Renal pelvis (tissue), 1 donor: ENCODE measurements at regions not wholly inside any gene's neighbourhood (a gene's known extent, or its start where the extent isn't known, plus 50 kb on each side); places are given as distances from the start of the nearest gene placed in this dataset.

ENCODE experiments used
- DNase-seq: peaks from one replicate; pipeline ENCODE4 v3.0.0-alpha.2; 2013

GRCh38 chr5:2131826-2132496 lies 249.2 kb upstream of the IRX4 start:
- no peak for DNase-seq

GRCh38 chr5:2131196-2131595 lies 248.5 kb upstream of the IRX4 start:
- no peak for DNase-seq

DNA sequence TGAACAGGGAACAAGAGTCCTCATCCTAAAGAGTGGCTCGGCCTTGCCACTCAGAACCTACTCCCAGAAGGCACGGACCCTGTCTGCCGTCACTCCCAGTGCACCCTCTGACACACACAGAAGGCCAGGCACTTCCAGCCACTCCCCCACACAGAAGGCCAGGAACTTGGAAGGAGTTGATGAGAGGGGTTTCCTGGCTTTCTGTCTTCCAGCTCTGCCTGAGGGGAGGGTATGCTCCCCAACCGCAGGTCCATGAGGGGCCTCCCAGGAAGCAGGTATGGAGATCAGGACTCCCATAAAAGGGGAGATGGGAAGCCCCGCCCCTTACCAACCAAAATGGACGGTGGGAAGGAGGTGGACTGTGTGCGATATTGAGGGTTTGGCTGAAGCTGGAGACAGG lies 247.6 kb upstream of the IRX4 start:
- DNase-seq: no peak

DNA sequence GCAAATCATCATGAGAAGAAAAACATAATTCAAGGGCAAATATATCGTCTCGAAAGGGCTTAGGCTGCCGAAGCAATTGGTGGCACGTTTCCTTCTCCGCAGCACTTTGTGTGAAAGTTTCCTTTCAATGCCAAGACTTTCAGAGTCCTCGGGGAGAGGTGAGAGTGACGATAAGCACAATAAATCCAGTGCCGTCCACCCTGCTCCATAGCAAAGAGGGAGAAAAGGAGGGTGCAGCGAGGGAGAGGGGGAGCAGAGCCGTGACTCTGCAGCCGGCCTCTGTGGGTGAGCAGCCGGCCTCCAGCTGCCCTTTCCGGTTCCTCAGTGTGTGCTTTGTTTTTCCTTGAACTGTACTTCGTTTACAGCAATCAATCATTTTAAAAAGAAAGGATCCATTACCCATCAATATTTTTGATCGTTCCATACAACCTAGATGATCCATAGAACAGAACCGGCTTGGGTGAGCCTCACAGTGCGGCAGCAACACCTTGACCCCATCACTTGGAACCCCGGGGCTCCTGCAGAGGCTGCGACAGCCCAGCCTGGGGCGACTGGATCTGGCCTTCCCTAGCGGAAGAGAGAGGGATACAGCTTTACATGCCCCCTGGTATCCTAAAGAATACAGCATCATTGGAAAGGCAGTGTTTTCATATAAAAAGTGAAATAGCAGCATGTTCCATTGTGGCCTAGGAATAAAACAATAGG lies 247.0 kb upstream of the IRX4 start:
- DNase-seq: no peak

GRCh38 chr5:2128686-2129355 lies 246.1 kb upstream of the IRX4 start:
- DNase-seq: no peak

DNA sequence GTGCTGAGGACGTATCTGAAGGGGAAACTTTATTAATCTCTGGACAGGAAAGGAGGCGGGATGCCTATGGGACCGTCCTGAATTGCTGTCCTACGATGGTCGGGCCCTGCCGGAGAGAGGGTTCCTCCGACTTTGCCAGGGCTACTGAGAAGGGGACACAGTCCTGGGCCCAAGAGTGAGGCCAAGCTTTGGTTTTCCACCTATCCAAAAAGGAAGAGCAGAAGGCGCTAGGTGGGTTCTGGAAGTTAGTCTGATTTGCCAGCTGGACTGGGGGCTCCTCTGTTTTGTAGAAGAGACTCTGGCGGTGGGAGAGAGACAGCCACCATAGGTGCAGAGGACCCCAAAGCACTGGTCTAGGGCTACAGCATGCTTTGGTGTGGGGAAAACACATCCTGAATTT lies 243.8 kb upstream of the IRX4 start:
- no peak for DNase-seq

DNA sequence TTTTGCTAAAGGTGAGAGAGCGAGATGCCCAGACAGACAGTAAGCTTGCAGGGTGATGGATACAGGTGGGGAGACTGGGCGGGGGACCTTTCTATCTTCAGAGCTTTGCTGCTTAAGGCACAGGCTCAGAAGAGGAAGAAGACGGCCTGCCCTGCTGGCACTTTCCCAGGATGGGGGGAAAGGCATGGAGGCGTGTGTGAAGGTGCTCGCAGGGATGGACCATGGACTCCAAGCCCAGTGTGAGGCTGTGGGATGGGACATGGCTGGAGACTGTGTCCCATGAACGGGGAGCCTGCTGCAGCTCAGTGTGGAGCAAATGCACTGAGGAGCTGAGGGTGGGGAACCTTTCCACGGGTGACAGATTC lies 243.2 kb upstream of the IRX4 start:
- no peak for DNase-seq

DNA sequence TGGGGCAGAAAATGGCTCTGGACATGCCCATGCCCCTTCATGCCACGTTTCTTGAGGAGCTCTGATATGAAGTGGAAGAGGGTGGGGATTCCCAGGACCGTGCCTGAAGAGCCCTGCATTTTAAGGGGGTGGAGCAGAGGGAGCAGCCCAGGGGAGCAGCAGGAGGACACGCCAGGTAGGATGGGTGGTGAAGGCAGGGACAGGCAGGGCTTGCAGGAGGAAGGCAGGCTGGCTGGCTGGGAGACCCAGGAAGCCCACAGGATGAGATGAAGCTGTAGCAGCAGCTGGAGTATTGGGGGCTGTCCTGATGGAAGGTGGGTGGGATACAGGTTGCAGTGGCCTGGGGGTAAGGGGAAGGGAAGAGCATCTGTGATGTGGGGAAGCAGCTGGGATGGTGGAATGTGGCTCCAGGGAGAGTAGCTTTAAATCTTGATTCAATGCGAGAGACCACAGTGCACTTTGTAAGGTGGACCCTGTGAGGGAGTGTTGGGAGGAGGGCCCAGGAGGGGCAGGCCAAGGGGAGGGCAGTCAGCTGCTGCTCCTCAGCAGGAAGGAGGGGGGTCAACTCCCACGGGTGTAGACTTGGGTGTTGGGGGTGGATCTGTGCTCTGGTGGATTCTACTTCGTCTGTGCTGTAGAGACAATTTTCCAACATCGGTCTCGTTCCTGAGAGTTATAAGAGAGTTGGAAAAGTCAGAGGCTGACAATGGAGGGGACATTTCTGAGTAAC lies 242.6 kb upstream of the IRX4 start:
- no peak for DNase-seq

- DNase-seq: no peak
Observed at GRCh38 chr5:2124434-2125170, 241.9 kb upstream of the IRX4 start.

GRCh38 chr5:2123874-2124273 lies 241.1 kb upstream of the IRX4 start:
- DNase-seq: no peak

GRCh38 chr5:2120361-2120760 lies 237.6 kb upstream of the IRX4 start:
- no peak for DNase-seq

DNA sequence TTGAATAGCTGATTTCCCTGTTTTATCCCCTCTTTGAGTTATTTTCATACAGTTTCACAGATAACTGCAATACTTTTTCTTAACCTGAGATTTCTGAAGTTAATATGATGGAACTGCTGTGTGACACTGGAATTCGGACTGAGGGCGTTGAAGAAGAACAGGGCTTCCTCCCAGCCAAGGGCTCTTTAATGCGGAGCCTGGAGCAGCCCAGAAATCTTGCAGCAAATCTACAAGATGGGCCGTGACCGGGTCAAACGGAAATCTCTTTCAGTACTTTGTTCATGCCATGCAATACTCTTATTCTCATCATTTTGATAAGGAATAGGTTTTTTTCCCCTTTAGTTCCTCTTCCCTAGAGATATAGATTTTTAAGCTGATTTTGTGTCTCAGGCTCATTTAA lies 236.8 kb upstream of the IRX4 start:
- DNase-seq: no peak

DNA sequence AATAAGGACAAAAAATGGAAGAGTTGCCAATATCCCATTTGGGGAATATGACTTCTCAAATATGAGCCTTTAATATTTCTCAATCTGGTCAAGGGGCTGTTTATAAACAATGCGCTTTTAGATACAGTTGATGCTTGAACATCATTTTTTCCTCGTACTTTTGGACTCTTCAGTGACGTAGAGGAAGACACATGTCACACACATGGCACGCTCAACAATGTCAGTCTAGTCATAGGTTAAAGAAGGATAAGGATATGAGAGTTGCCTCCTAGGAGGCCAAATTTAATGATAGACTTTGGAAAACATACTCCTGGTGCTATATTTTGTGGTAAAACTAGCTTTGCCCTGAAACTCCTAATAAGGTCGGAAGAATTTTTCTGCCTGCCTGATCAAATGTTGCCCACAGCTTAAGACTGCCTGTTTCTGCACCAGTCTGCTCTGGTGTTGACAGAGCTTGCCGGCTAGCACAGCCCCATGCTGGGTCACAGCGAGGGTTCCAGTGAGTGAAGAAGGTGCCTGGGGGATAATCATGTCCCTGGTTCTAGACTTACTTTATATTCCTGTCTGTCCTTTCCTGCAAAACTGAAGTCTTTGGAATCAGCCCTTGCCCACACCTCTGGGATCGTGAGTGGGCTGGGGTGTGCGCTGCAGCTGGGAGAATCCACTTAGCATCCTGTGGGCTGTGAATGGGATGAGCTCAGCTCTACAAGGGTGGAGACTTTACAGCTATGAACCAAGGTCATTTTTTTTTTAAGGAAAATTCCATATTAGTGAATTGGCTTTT lies 230.8 kb upstream of the IRX4 start:
- no peak for DNase-seq

GRCh38 chr5:2112173-2113025 lies 229.7 kb upstream of the IRX4 start:
- DNase-seq: peak; percentile 27

- no peak for DNase-seq
Observed at GRCh38 chr5:2111569-2112105, 228.9 kb upstream of the IRX4 start.

GRCh38 chr5:2110934-2111462 lies 228.3 kb upstream of the IRX4 start:
- no peak for DNase-seq

GRCh38 chr5:2110137-2110933 lies 227.6 kb upstream of the IRX4 start:
- DNase-seq: no peak

DNA sequence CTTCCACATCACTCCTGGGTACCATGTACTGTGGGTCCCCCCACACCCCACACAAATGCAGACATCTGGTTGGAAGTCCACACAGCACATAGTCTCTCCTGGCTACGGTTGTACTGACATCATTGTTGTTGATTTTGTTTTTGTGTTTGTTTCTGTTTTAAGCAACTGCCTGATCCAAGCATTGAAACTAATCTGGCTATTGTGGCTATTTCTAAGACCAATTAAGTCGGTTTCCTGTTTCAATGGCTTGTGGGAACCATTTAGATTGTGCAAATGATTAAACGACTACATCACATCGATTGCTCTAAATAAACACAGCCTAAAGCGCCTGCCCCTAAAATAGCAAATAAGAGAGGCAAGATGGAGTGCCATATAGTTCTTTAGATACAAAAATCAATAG lies 226.8 kb upstream of the IRX4 start:
- DNase-seq: no peak

- no peak for DNase-seq
Observed at GRCh38 chr5:2106721-2107120, 224.0 kb upstream of the IRX4 start.
